ENCODE measurements at regions not wholly inside any gene's neighbourhood (a gene's known extent, or its start where the extent isn't known, plus 50 kb on each side); places are given as distances from the start of the nearest gene placed in this dataset.

GRCh38 chr16:73503093-73503492, 455.2 kb upstream of the ZFHX3 start:
- TF ChIP-seq CTCF (IDR thresholded peaks at IDR 0.05; ENCODE audit: poor library complexity): no peak
- TF ChIP-seq EZH2 (IDR thresholded peaks at IDR 0.05; ENCODE audit: borderline replicate concordance): no peak
